ENCODE measurements at regions not wholly inside any gene's neighbourhood (a gene's known extent, or its start where the extent isn't known, plus 50 kb on each side); places are given as distances from the start of the nearest gene placed in this dataset.

DNA sequence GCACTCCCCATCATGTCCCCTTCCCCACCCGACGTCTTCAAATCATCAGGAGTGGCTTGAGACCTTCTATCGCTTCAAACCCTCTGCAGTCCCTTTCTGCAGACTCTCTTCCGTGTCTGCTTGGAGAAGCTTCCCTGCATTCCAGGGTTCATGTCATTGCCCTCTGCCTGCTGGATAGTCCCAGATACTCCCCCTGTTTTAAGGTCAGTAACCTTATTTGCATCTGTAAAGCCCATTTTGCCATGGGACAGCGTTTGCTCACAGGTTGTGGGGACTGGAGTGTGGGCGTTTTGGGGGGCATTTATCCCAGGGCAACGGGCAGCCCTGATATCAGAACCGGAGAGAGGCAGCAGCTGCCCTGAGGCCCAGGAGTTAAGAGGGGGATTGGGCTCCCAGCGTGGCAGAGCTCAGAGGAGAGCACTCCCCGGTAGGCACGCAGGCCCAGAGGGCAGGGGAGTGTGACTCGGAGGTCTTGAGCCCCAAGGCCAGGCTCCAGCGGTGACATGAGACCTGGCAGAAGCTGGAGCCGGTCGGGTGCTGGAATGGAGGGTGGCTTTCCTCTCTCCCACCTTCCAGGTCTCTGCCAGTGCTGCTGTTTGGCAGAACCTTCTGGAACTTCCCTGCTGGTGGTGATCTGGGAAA lies 73.8 kb downstream of the RTP5 start:
- no peaks in the 10 kb centered on the region for H3K9me3 ChIP-seq (ENCODE audit: control insufficient read depth, insufficient read depth, low read depth, low read length)
- H4K20me1 ChIP-seq (ENCODE audit: control insufficient read depth, extremely low read depth, insufficient read depth, low read length): no peaks in the 10 kb centered on the region
- no peaks in the 10 kb centered on the region for H3K79me2 ChIP-seq (ENCODE audit: control insufficient read depth, insufficient read depth, low read length)
- no peak overlapping the region for H3K4me3 ChIP-seq (replicated peaks in 1 of 4; ENCODE audit: control extremely low read depth in 1 of 4, insufficient read depth in 1 of 4, low read depth in 3 of 4, low read length in 4 of 4)
- H3K36me3 ChIP-seq (ENCODE audit: control insufficient read depth, insufficient read depth, low read length): no peaks in the 10 kb centered on the region
- H3K27ac ChIP-seq (ENCODE audit: insufficient read depth, low read length): no peak overlapping the region
- TF ChIP-seq CTCF (conservative IDR thresholded peaks at IDR 0.05 in 1 of 2, IDR thresholded peaks at IDR 0.05 in 1 of 2; ENCODE audit: low read depth in 1 of 2, low read length in 2 of 2): no peak
- TF ChIP-seq EZH2 (IDR thresholded peaks at IDR 0.05; ENCODE audit: low read length, missing control alignments): no peak
- no peak for DNase-seq (ENCODE audit: low read depth in 2 of 2)
- H3K4me1 ChIP-seq (ENCODE audit: control insufficient read depth, extremely low read depth, insufficient read depth, low read length): no peaks in the 10 kb centered on the region
- H2AFZ ChIP-seq (ENCODE audit: low read length): no peak overlapping the region
- no peaks in the 10 kb centered on the region for H3K27me3 ChIP-seq (ENCODE audit: control insufficient read depth, insufficient read depth, low read length)
- H3K9ac ChIP-seq (ENCODE audit: insufficient read depth, low read length): no peak overlapping the region
- H3K4me2 ChIP-seq (ENCODE audit: extremely low read depth, insufficient read depth, low read length): no peak overlapping the region

DNA sequence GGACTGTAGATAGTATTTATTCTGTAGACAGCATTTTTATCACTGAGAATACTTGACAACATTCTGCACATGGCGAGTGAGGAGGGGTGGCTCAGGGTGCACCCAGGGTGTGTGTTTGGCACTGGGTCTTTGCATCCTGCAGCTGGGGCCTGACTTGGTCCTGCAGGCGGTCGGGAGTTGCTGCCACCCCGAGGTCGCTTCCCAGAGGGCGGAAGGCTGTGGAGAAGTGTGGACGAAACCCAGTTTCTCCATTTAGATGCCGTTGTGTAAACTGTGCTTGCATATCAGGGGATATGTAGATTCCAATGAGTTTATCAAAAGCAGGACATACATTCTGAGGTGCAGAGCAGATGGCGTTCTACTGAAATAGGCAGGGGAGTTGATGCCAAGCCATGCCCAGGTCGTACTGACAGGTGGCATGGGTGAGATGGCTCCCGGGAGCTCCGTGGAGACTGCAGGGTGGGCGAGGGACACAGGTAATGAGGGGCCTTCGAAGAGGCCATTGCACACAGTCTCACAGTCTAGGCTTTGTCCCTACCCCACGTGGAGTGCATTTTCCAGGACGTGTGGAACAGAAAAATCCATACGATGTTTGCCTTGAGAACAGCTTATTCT lies 74.5 kb downstream of the RTP5 start:
- H3K4me2 ChIP-seq (ENCODE audit: extremely low read depth, insufficient read depth, low read length): no peak overlapping the region
- no peaks in the 10 kb centered on the region for H3K4me1 ChIP-seq (ENCODE audit: control insufficient read depth, extremely low read depth, insufficient read depth, low read length)
- H2AFZ ChIP-seq (ENCODE audit: low read length): no peak overlapping the region
- no peak for DNase-seq (ENCODE audit: low read depth in 2 of 2)
- no peaks in the 10 kb centered on the region for H4K20me1 ChIP-seq (ENCODE audit: control insufficient read depth, extremely low read depth, insufficient read depth, low read length)
- H3K9ac ChIP-seq (ENCODE audit: insufficient read depth, low read length): no peak overlapping the region
- H3K36me3 ChIP-seq (ENCODE audit: control insufficient read depth, insufficient read depth, low read length): no peaks in the 10 kb centered on the region
- H3K9me3 ChIP-seq (ENCODE audit: control insufficient read depth, insufficient read depth, low read depth, low read length): no peaks in the 10 kb centered on the region
- H3K27ac ChIP-seq (ENCODE audit: insufficient read depth, low read length): no peak overlapping the region
- no peak overlapping the region for H3K4me3 ChIP-seq (replicated peaks in 1 of 4; ENCODE audit: control extremely low read depth in 1 of 4, insufficient read depth in 1 of 4, low read depth in 3 of 4, low read length in 4 of 4)
- no peak for TF ChIP-seq CTCF (conservative IDR thresholded peaks at IDR 0.05 in 1 of 2, IDR thresholded peaks at IDR 0.05 in 1 of 2; ENCODE audit: low read depth in 1 of 2, low read length in 2 of 2)
- TF ChIP-seq EZH2 (IDR thresholded peaks at IDR 0.05; ENCODE audit: low read length, missing control alignments): no peak
- H3K27me3 ChIP-seq (ENCODE audit: control insufficient read depth, insufficient read depth, low read length): no peaks in the 10 kb centered on the region
- no peaks in the 10 kb centered on the region for H3K79me2 ChIP-seq (ENCODE audit: control insufficient read depth, insufficient read depth, low read length)

DNA sequence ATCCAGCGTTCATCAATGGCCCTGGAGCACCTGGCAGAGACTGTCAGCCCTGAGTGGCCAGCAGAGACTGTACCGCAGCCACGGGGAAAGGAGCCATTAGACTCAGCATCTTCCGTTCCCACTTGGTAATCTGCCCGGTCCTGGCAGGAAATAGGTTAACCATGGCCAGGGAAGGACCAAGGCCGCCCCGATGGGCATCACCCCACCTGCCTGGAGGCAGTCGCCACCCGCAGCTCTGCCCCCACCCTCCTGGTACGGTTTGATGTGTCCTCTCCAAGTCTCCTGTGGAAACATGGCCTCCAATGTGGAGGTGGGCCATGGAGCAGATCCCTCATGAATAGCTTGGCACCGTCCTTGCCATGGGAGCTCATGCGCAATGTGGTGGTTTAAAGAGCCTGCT lies 75.3 kb downstream of the RTP5 start:
- H4K20me1 ChIP-seq (ENCODE audit: control insufficient read depth, extremely low read depth, insufficient read depth, low read length): no peaks in the 10 kb centered on the region
- H3K4me3 ChIP-seq (replicated peaks in 1 of 4; ENCODE audit: control extremely low read depth in 1 of 4, insufficient read depth in 1 of 4, low read depth in 3 of 4, low read length in 4 of 4): no peak overlapping the region
- no peak overlapping the region for H3K9ac ChIP-seq (ENCODE audit: insufficient read depth, low read length)
- no peaks in the 10 kb centered on the region for H3K9me3 ChIP-seq (ENCODE audit: control insufficient read depth, insufficient read depth, low read depth, low read length)
- H2AFZ ChIP-seq (ENCODE audit: low read length): no peak overlapping the region
- no peaks in the 10 kb centered on the region for H3K79me2 ChIP-seq (ENCODE audit: control insufficient read depth, insufficient read depth, low read length)
- no peak overlapping the region for H3K4me2 ChIP-seq (ENCODE audit: extremely low read depth, insufficient read depth, low read length)
- TF ChIP-seq CTCF (conservative IDR thresholded peaks at IDR 0.05 in 1 of 2, IDR thresholded peaks at IDR 0.05 in 1 of 2; ENCODE audit: low read depth in 1 of 2, low read length in 2 of 2): no peak
- TF ChIP-seq EZH2 (IDR thresholded peaks at IDR 0.05; ENCODE audit: low read length, missing control alignments): no peak
- no peaks in the 10 kb centered on the region for H3K36me3 ChIP-seq (ENCODE audit: control insufficient read depth, insufficient read depth, low read length)
- no peaks in the 10 kb centered on the region for H3K27me3 ChIP-seq (ENCODE audit: control insufficient read depth, insufficient read depth, low read length)
- no peak for DNase-seq (ENCODE audit: low read depth in 2 of 2)
- no peaks in the 10 kb centered on the region for H3K4me1 ChIP-seq (ENCODE audit: control insufficient read depth, extremely low read depth, insufficient read depth, low read length)
- H3K27ac ChIP-seq (ENCODE audit: insufficient read depth, low read length): no peak overlapping the region

Data from fibroblast of lung (primary cell).